HG03439 (cell line): ENCODE measurements at regions not wholly inside any gene's neighbourhood (a gene's known extent, or its start where the extent isn't known, plus 50 kb on each side); places are given as distances from the start of the nearest gene placed in this dataset.

Experiments used
- ATAC-seq: cut with Tn5 transposase; IDR thresholded peaks from one replicate; pipeline ENCODE4 v1.9.1; 2021; ENCODE audit warnings: mild to moderate bottlenecking, moderate library complexity; ENCODE audit not compliant: unreplicated experiment

DNA sequence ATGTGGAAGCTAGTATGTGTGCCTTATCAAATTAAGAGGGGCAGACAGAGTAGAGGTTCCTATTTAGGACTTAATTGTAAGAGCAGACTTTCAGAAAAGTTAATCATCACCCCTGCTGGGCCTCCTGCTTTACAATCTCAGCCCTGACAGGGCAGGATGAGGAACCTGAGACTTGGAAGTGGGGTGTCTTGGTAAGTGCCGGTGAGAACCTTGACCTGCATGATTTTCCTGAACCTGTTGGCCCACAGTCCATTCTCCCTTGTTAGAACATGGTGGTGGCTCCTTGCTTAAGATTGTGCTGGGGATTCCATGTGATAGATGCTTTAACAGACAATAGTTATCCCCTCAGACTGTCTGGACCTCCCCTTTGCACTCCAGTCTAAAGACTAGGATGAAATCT lies 141.7 kb upstream of the TMEM72 start:
- no peak for ATAC-seq

DNA sequence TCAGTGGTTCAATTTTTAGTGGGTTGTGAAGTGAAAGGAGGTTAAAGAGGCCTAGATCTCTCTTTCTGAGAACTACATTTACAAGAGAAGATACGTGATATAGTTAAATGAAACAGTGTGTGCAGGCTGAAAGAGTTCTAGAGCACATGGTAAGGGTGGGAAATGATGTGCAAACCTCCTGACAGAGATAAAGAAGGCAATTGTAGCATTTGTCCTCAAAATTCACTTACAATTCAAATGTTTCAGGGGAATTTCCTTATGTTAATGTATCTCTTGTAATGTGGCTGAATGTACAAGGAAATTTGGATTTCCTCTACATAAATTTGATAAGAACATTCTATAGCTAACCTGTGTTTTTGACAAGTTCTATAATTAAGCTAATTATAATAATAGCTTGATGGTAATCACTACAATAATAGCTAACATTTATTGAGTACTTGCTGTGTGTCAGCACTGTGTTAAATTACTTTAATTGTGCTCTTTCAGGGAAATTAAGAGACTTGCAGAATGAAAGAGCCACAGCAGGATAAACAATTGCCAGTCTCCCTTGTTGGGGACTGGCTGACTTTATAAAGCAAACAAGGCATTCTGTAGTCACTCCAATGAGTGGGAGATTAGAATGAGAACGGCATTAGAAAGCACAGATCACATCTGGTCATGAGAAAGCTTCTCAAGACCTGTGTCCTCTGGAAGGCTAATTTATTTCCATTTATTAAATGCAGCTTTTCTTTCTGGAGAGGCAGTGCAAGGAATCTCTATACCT lies 139.7 kb upstream of the TMEM72 start:
- no peak for ATAC-seq

DNA sequence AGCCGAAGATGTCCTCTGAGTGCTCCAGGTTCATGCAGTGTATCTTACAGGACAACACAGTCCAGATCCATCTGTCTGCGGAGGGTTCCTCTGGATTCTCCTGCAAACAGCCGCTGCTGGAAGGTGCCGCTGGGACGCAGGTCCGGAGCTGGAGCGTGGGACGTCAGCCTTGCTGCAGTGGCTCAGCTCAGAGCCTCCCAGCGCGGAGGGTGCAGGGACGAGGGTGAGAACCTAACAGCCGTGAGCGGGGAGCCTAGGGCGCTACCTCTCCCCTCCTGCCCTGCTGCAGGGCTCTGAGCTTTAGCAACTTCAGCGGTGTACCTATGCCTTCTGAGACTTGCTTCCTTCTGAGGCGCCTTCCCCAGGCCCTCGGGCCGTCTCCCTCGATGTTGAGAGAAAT lies 137.6 kb upstream of the TMEM72 start:
- no peak for ATAC-seq

DNA sequence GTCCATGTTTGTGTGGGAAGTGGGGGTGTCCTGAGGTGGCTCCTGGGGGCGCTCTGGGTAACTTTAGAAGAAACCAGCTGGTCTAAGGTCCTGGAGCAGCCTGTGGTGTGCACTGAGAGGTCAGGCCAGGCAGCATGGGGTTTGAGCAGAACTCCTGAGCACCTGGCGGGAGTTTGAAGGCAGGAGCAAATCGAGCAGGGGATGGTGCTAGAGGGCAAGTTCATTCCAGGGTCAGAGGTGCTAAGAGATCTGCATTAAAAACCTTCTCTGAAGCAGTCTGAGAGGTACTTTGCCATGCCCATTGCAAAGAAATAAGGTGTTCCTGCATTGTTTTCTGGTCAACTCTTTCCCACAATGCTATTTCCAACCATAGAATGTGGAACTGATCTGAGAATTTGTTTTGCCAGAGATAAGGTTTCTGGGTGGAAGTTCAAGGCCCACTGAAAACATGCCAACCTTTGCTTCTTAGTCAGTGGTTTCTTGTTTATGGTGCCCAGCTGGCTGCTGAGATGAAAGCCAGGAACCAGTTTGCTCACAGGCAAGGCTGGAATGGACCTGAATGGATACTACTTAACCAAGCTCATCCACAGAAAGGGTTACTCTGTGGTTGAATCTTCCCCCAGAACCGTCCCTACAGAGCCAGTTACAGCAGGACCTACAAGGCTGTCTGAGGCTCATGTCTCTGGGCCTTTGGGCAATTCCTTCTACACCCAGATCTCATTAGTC lies 136.3 kb upstream of the TMEM72 start:
- ATAC-seq = no peak

DNA sequence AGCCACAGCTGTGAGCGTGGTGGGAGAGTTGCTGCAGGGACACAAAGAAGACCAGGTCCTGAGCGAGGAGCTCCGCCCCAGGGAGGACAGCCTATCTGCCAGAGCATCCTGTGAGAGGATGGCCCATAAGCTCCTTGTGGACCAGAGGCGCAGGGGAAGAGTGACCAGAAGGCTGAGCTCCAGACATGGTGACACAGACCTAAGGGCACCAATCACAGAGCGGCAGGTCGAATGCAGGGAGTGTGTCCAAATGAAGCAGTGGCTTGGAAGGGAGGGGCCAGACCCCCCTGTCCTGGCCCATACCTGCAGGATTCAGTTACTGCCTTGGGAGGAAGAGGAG lies 135.8 kb upstream of the TMEM72 start:
- no peak for ATAC-seq

DNA sequence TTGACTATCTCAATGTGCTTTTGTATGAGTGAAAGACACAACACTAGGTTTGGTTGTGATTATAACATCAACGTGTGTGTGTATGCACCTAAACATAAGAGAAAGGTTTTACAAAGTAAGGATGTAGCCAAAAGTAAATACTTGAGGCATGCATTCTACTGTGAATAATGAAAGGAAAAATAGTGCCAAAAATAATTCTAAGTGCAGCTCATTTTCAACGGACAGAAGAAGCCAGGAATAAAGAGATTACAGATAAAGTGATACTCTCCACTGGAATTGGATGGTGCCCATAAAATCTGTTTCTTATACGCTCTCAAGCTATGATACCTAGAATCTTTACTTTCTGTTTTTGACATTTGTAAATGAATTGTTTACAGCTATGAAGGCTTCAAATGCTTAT lies 135.0 kb upstream of the TMEM72 start:
- ATAC-seq = no peak

DNA sequence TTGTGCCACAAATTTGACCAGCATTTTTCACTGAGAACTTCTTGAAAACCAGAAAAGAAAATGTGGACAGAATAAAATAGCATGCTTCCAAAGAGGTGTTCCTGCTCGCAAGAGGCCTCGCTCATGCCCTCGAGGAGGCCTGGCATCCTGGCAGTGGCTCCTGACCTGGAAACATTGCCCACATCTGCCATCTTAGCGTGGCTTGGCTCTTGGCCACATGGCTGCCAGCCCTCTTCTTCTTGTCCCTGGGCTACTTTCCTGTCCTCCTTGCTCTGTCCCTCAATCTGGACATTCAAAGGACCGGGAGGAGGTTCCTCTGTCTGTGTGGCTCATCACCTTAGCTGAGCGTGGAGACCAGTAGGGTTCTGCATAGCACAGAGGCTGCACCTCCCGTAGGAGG lies 131.6 kb upstream of the TMEM72 start:
- no peak for ATAC-seq

DNA sequence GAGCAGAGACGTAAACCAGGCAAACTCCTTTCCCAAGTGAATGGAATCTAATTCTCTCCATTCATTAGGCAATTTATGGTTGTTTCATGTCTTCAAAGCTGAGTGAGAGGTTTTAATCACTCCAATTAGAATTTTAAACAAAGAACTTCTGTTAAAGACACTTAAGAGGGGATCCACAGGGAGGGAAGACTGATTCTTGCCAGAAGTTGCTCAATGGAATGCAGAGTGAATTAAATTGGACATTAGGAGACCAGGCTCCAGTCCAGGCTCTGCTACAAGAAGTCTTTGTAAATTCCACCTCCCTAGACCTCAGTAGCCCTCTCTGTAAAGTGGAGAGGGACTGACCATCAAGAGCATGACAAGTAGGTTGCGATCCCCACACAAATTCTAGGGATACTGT lies 130.7 kb upstream of the TMEM72 start:
- no peak for ATAC-seq

DNA sequence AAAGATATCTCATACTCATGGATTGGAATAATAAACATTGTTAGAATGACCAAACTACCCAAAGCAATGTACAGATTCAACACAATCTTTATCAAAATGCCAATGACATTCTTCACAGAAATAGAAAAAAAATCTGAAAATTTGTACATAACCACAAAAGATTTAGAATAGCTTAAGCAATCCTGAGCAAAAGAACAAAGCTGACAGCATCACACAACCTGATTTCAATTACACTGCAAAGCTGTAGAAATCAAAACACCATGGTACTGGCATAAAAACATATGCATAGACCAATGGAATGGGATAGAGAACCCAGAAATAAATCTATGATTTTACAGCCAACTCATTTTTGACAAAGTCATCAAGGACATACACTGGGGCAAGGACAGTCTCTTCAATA lies 130.0 kb upstream of the TMEM72 start:
- ATAC-seq = no peak

DNA sequence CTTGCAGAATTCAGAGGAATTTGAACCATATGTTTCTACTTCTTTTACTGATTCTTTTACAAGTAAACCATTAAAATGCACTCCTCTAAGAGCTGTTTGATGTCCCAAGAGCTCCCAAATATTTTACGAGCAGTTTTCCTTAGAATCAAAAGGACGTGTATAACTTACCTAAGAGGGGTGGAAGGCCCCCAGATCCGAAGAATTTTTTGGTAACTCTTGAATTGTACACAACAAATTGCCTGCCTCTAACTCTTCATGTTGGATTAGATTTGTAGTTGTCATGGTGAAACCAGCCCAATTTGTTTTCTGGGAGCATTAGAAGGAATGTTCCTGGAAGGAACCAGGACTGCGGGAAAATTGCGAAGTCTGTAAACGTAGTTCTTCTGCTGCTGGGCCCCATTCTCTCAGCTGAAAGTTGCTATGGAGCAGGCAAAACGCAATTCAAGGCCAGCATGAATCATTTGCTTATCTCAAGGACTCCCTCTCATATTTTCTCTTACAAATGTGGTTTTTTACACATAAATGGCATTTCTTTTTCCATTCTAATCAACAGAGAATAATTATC lies 124.8 kb upstream of the TMEM72 start:
- no peak for ATAC-seq

DNA sequence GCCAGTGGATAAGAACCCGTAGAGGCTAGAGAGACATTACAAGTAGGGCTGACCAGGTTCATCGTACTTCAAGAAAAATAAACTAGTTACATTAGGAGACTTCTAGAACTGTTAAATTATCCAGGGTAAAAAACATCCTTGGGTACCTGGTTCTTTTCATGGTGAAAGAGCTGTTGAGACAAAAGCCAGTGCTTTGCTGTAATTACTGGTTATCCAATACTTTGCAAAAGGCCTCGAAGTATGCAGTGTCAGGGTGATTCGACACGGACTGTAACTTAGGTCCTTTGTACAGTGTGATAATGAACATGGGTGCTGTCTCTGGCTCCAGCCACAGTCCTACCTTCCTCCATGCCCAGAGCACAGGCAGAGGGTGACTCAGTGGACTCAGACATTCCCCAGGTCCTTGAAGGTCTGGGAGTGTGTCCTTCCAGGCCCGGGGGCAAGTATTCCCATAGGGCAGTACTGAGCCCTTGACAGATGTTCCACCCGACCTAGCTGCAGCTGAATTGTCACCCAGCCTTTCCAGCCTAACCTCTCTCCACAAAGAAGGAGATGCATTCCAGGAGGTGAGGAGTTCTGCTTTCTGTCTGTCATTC lies 123.6 kb upstream of the TMEM72 start:
- no peak for ATAC-seq

DNA sequence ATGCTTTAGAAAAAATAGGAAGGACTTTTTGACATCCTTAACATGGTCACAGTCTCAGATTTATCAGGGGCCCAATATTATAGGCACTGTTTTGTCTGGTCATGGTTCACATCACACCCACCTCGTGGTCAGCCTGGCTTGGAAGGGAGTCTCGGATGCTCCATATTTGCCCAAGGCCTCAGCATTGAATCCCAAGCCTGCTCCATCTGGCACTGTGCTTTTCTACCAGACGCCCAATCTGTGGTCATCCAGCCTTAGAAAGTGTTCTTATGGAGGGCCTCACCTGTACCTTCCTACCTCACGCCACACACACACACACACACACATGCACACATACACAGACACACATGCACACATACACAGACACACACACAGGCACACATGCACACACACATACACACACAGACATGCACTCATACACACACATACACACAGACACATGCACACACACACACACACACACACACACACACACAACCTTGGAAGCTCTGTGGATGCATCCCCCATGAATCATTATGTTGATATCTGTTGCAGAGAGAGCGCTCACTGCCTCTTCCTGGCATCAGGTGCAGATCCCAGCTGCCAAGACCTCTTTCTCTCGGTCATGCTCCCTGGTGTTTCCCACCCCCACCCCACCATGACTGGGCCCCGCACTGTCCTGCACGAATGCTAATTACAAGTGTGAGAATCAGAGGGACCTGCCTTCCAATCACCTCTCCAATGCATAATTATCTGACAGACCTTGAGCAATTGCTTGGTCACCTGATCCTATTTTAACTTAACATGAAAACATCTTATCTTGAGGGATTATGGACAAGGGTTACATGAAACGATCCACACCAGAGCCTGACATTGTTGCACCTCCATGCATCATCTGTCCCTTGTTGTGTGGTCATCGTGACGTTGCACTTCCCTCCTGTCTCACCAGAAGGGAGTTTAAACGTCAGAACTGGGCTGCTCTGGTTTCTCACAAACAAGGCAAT lies 122.7 kb upstream of the TMEM72 start:
- no peak for ATAC-seq

DNA sequence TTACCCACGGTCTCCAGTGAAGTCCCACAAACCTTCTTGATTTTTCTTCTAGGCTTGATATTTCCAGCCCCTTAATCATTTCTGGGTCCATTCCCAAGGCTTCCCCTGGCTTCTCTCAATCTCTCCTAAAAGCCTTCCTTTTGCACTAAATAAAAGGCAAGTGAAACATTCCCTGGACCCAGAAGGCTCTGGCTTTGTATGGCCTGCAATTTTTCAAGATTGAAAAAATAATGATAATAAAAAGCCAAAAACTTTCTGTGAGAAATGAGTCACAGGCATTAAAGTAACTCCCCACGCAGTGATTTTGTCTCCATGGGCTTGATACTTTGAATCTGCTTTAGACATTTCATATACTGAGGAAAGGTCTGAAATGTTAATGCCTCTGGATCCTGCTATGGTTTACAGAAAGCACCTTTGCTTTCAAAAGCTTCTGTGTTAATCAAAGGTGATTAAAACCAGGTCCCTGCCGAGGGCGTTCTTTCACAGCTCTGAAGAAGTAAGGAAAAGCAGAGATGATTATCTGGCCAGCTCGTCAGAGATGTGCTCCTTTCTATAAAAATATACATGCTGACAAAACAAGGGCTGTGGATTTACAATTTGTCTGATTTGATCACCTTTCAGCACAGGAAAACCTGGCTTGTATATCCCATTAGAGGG lies 118.9 kb upstream of the TMEM72 start:
- no peak for ATAC-seq

DNA sequence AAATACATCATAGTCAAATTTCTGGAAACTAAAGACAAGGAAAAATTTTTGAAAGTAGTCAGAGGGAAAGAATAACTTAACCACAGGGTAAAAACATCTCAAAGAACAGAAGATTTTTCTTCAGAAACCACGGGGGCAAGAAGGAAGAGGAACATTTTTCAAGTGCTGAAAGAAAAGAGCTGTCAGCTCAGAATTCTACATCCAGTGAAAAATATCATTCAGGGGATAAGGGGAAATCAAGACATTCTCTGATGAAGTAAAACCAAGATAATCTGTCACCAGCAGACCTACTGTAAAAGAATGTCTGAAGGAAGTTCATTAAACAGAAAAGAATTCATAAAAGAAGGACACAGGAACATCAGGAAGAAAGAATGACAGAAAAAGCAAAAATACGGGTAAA lies 111.2 kb upstream of the TMEM72 start:
- no peak for ATAC-seq

DNA sequence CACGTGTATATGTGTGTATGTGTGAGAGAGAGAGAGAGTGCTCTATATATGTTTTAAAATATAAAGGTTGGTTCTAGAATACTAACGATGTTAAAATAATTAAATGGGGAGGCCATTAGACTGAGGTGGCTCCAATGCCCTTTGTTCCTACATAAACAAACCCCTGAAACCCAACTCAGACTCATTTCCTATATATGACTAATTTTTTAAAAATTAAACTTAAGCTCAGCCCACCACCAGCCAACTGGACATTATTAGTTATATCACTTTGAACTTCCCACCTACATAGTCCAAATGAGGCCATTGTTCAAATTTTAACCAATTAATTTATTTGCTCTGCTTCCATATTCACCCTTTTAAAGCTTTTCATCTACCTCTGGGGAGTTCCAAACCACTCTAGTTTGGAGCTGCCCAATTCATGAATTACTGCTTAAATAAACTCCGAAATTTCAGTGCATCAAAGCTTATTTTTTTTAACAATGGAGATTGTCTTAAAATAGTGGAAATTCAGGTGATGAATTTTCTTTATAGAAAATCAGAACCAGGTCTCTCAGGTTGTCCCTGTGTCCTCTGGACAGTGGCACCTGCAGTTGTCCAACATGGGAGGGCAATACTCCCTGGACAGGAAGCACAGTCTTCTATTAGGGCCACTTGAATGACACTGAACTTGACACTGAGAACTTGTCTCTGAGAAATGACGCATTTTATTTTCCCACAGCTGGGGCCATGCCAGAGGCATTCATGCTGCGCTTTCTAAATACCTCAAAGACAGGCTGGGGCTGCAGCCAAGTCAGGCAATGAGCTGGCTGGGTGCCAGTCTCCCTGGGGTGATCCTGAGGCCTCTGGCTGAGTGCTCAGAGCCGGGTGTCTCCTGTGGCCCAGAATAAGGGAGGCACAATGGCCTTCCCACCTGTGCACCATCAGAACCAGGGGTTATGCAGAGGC lies 109.5 kb upstream of the TMEM72 start:
- ATAC-seq = no peak

DNA sequence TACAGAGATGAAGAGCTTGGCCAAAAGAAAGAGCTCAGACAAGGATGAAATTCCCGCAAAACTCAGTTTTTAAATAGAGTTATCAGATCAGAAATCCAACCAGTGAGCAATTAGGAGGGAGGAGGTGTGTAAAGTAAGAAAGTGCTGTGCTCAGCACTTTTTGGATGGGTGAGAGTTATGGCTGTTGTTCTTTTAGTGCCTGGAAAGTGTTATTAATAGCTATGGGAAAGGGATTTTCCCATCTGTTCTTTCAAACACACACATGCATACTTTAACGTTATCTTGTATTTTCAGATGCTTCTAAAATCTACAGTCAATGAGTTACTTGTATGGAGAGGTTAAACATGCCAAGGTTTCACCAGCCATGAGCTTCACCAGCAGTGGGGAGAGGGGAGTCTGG lies 107.3 kb upstream of the TMEM72 start:
- ATAC-seq = no peak

DNA sequence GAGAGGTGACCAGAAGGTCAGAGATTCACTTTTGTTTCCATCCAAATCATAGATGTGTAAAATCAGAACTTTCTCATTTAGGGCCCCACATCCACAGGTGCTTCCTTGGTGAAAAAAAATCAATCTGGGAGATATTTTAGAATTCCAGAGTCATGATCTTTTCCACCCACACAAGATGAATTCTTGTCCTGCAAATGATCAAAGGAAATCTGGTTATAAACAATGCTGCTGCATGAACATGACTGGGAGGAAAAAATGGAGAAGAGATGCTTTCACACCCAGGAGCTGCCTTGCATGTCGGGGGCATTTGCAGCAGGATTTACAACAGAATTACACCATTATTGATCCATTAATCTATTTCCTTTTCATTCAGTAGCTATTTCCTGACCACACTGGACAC lies 106.5 kb upstream of the TMEM72 start:
- ATAC-seq = no peak

DNA sequence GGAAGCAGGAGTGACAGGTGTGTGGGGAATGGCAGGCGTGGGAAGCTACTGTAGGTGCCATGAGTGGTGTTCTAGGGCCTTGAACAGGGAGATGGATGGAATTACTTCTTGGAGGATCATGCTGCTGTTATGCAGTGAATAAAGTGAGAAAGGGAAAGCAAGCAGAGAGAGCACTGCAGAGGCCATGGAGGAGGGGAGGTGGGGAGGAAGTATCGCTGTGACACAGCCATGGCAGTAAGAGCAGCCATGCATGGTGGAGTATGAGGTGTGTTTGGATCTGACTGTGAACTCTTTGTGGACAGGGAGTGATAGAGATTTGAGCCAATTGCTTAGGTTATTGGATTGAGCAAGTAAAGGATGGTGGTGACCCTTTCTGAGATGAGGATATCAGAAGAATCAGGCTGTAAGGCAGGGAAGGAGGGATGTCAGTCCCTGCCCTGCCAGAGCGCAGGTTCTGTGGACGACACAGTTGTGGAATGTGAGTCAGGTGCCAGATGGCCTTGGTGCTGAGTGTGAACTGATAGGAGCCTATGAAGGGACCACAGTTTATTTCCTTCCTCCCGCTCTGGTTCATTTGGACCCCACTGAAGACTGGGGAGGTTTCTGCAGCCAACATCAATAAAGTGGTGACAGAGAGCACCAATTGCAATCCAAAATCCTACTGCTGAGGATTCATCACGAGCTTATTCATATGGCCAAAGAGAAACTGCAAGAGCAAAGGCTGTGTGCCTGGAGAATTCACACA lies 105.5 kb upstream of the TMEM72 start:
- ATAC-seq = no peak

DNA sequence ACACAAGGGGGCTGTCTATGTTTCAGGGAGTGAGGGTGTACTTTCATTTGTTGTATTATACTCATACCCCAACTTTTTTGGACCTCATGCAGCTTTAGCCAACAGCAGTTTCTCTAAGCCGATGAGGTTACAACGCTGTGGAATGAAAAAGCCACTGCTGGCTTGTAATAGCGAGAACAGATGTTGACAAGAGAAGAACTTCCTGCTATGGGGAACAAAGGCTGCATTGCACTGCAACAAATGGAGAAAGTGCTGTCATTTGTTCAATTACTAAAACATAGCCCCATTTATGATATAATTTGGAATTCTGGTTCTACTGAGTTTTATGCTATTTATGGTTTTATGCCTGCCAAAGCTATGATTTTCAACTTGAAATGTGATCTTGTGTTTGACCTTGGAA lies 104.2 kb upstream of the TMEM72 start:
- ATAC-seq = no peak
